HCT116 (cell line): ENCODE measurements at regions not wholly inside any gene's neighbourhood (a gene's known extent, or its start where the extent isn't known, plus 50 kb on each side); places are given as distances from the start of the nearest gene placed in this dataset.

Experiments
- ATF3 ChIP-seq: IDR thresholded peaks from 2 replicates; pipeline ENCODE4 v1.6.1; 2012
- CBX3 ChIP-seq: IDR thresholded peaks from 2 replicates; pipeline ENCODE4 v1.6.1; 2012; ENCODE audit warnings: low read depth
- CTCF ChIP-seq, 3 experiments: fragments of 200-600 bp in 1 of 3; sonication (generic) in 1 of 3; IDR thresholded peaks in 2 of 3; conservative IDR thresholded peaks in 1 of 3; 2 replicates each; pipeline ENCODE4 v1.5.1; 2012 to 2017; ENCODE audit warnings: low read depth in 2 of 3, low read length in 2 of 3, antibody characterized with exemption in 1 of 3, borderline replicate concordance in 1 of 3, control low read depth in 1 of 3, mild to moderate bottlenecking in 1 of 3, mixed read lengths in 1 of 3, mixed run types in 1 of 3, moderate library complexity in 1 of 3; ENCODE audit not compliant: insufficient read depth in 1 of 3
- EZH2 ChIP-seq: fragments of 200-600 bp; sonication (generic); IDR thresholded peaks from 2 replicates; pipeline ENCODE4 v1.6.1; 2017; ENCODE audit warnings: antibody characterized with exemption, mixed run types
- EZH2phosphoT487 ChIP-seq: fragments of 200-600 bp; IDR thresholded peaks from 2 replicates; pipeline ENCODE4 v1.6.1; 2018; ENCODE audit warnings: antibody characterized with exemption, borderline replicate concordance
- JUND ChIP-seq: IDR thresholded peaks from 2 replicates; pipeline ENCODE4 v1.6.1; 2012
- POLR2A ChIP-seq: IDR thresholded peaks from 2 replicates; pipeline ENCODE4 v1.7.0; 2011; ENCODE audit warnings: borderline replicate concordance; ENCODE audit not compliant: insufficient read depth, insufficient read length; ENCODE audit errors: extremely low read depth
- SIN3A ChIP-seq: IDR thresholded peaks from 2 replicates; pipeline ENCODE4 v1.6.1; 2012; ENCODE audit warnings: low read depth
- SP1 ChIP-seq: IDR thresholded peaks from 2 replicates; pipeline ENCODE4 v1.6.1; 2012; ENCODE audit warnings: low read depth
- SRF ChIP-seq: IDR thresholded peaks from 2 replicates; pipeline ENCODE4 v1.6.1; 2012; ENCODE audit warnings: low read depth
- TCF7L2 ChIP-seq: IDR thresholded peaks from 2 replicates; pipeline ENCODE4 v1.7.0; 2011; ENCODE audit warnings: borderline replicate concordance, inconsistent platforms; ENCODE audit not compliant: insufficient read depth, insufficient read length; ENCODE audit errors: extremely low read depth
- ZNF274 ChIP-seq: fragments of 200-500 bp; sonication (Bioruptor generic); IDR thresholded peaks from 2 replicates; pipeline ENCODE4 v1.6.1; 2014; ENCODE audit warnings: mild to moderate bottlenecking, low read depth, low read length, inconsistent platforms
- TF ChIP-seq, protein P1 (sequence below): IDR thresholded peaks from 2 replicates; pipeline ENCODE4 v1.6.1; 2012; ENCODE audit warnings: low read depth
- TF ChIP-seq, protein P2 (sequence below): IDR thresholded peaks from 2 replicates; pipeline ENCODE4 v1.6.1; 2012

DNA sequence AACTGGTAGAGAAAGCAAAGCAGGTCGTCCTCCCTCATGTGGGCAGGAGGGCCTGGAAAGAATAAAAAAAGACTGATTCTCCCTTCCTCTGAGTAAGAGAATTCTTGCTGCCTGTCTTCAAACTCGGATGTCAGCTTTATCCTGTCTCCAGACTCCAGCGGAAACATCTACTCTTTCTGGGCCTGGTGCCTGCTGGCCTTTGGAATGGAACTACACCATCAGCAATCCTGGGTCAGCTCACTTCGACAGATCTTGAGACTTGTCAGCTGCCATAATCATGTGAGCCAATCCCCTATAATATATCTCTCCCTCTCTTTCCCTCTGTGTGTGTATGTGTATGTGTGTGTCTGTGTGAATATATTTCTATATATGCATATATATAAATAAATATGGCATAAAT, 411.0 kb upstream of the DPP6 start:
- no peak for TF ChIP-seq POLR2A
- TF ChIP-seq EZH2phosphoT487 = no peak
- no peak for TF ChIP-seq ATF3
- no peak for TF ChIP-seq EZH2
- TF ChIP-seq, protein P1, sequence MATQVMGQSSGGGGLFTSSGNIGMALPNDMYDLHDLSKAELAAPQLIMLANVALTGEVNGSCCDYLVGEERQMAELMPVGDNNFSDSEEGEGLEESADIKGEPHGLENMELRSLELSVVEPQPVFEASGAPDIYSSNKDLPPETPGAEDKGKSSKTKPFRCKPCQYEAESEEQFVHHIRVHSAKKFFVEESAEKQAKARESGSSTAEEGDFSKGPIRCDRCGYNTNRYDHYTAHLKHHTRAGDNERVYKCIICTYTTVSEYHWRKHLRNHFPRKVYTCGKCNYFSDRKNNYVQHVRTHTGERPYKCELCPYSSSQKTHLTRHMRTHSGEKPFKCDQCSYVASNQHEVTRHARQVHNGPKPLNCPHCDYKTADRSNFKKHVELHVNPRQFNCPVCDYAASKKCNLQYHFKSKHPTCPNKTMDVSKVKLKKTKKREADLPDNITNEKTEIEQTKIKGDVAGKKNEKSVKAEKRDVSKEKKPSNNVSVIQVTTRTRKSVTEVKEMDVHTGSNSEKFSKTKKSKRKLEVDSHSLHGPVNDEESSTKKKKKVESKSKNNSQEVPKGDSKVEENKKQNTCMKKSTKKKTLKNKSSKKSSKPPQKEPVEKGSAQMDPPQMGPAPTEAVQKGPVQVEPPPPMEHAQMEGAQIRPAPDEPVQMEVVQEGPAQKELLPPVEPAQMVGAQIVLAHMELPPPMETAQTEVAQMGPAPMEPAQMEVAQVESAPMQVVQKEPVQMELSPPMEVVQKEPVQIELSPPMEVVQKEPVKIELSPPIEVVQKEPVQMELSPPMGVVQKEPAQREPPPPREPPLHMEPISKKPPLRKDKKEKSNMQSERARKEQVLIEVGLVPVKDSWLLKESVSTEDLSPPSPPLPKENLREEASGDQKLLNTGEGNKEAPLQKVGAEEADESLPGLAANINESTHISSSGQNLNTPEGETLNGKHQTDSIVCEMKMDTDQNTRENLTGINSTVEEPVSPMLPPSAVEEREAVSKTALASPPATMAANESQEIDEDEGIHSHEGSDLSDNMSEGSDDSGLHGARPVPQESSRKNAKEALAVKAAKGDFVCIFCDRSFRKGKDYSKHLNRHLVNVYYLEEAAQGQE = no peak
- TF ChIP-seq CTCF (IDR thresholded peaks at IDR 0.05 in 2 of 3, conservative IDR thresholded peaks at IDR 0.05 in 1 of 3; ENCODE audit: borderline replicate concordance in 1 of 3, insufficient read depth in 1 of 3, low read depth in 2 of 3, low read length in 2 of 3) = no peak
- no peak for TF ChIP-seq SRF
- TF ChIP-seq CBX3 = no peak
- TF ChIP-seq ZNF274 = no peak
- TF ChIP-seq SP1 = no peak
- TF ChIP-seq JUND = no peak
- TF ChIP-seq TCF7L2 = no peak
- TF ChIP-seq, protein P2, sequence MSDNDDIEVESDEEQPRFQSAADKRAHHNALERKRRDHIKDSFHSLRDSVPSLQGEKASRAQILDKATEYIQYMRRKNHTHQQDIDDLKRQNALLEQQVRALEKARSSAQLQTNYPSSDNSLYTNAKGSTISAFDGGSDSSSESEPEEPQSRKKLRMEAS = no peak
- TF ChIP-seq SIN3A = no peak
